Lower leg skin (tissue), 3 donors: ENCODE measurements at regions not wholly inside any gene's neighbourhood (a gene's known extent, or its start where the extent isn't known, plus 50 kb on each side); places are given as distances from the start of the nearest gene placed in this dataset.

Experiments
- CTCF ChIP-seq, 3 donors: fragments of 450-650 bp; IDR thresholded peaks; one replicate each; pipeline ENCODE4 v1.5.1; 2016; ENCODE audit warnings: antibody characterized with exemption in 3 of 3, mild to moderate bottlenecking in 3 of 3, moderate library complexity in 2 of 3
- POLR2A ChIP-seq, 2 donors: fragments of 450-650 bp; IDR thresholded peaks; one replicate each; pipeline ENCODE4 v1.6.1; 2016 to 2017; ENCODE audit warnings: antibody characterized with exemption in 2 of 2, mild to moderate bottlenecking in 1 of 2, moderate library complexity in 1 of 2

- TF ChIP-seq CTCF (IDR thresholded peaks at IDR 0.05) (no peak), POLR2A (IDR thresholded peaks at IDR 0.05) (no peak)
Observed at GRCh38 chr4:29717287-29718057, 1002.7 kb upstream of the PCDH7 start.
